ENCODE measurements at regions not wholly inside any gene's neighbourhood (a gene's known extent, or its start where the extent isn't known, plus 50 kb on each side); places are given as distances from the start of the nearest gene placed in this dataset.

GRCh38 chr5:92822183-92822582 lies 758.8 kb downstream of the NR2F1-AS1 start:
- ATAC-seq (no peak), DNase-seq (no peak)
- TF ChIP-seq, protein P1, sequence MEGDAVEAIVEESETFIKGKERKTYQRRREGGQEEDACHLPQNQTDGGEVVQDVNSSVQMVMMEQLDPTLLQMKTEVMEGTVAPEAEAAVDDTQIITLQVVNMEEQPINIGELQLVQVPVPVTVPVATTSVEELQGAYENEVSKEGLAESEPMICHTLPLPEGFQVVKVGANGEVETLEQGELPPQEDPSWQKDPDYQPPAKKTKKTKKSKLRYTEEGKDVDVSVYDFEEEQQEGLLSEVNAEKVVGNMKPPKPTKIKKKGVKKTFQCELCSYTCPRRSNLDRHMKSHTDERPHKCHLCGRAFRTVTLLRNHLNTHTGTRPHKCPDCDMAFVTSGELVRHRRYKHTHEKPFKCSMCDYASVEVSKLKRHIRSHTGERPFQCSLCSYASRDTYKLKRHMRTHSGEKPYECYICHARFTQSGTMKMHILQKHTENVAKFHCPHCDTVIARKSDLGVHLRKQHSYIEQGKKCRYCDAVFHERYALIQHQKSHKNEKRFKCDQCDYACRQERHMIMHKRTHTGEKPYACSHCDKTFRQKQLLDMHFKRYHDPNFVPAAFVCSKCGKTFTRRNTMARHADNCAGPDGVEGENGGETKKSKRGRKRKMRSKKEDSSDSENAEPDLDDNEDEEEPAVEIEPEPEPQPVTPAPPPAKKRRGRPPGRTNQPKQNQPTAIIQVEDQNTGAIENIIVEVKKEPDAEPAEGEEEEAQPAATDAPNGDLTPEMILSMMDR (IDR thresholded peaks at IDR 0.05) = no peak
- H3K27ac ChIP-seq = no peak overlapping the region
- H3K4me1 ChIP-seq = no peaks in the 10 kb centered on the region
- WGBS, 3 donors = 78 to 84% (median 81%) methylated on average over 9 of the region's 9 CpGs
- H3K27me3 ChIP-seq (ENCODE audit: insufficient read depth in 3 of 3, low read length in 2 of 3) = no peaks in the 10 kb centered on the region
- no peaks in the 10 kb centered on the region for H3K36me3 ChIP-seq (ENCODE audit: insufficient read depth in 1 of 2, low read depth in 1 of 2)
- no peaks in the 10 kb centered on the region for H3K9me3 ChIP-seq
- H3K4me3 ChIP-seq = no peak overlapping the region
- intact Hi-C loops (cut with DNase I) = no loop called here

DNA sequence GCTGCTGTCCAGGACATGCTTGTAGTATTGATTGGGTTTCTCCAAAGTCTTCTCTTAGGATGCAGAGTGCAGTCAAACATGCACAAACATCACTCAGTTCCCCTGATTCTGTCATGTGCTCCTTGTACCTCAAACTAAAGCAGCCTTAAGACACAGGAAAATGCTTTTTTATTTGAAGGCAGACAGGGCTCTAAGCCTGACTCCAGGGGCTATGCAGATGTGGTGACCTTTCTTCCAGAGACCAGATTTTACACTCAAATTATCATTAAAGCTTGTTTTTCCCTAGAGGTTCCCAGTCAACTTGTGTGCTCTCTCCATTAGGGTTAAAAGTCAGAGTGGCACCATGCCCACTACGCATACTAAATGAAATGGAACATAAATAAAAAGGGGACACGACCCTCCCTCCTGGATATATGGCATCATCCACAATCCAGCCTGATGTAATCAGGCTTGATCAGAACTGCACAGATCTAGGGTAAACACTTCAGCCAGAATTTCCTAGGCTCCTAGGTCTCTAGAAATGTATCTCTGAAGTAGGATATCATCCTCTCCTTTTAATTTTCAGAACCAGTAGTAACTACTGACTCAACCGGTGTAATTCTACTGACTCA lies 771.1 kb downstream of the NR2F1-AS1 start:
- intact Hi-C loops (cut with DNase I) = no loop called here
- no peaks in the 10 kb centered on the region for H3K36me3 ChIP-seq (ENCODE audit: insufficient read depth in 1 of 2, low read depth in 1 of 2)
- no peak overlapping the region for H3K27ac ChIP-seq
- ATAC-seq = no peak
- H3K27me3 ChIP-seq (ENCODE audit: insufficient read depth in 3 of 3, low read length in 2 of 3) = peaks cover 0 to 2% (median 0%) of the 10 kb centered on the region in 3 donors
- 57 to 58% (median 57%) methylated on average over 3 of the region's 3 CpGs for WGBS, 3 donors
- no peak for DNase-seq
- no peak overlapping the region for H3K4me3 ChIP-seq
- no peaks in the 10 kb centered on the region for H3K9me3 ChIP-seq
- no peaks in the 10 kb centered on the region for H3K4me1 ChIP-seq
- TF ChIP-seq, protein P1 (IDR thresholded peaks at IDR 0.05) = no peak

- no peaks in the 10 kb centered on the region for H3K9me3 ChIP-seq
- no peak overlapping the region for H3K27ac ChIP-seq
- TF ChIP-seq, protein P1 (IDR thresholded peaks at IDR 0.05) = no peak
- WGBS, 3 donors = 64 to 76% (median 65%) methylated on average over 1 of the region's 1 CpG
- no peak for DNase-seq
- no peaks in the 10 kb centered on the region for H3K4me1 ChIP-seq
- no peak overlapping the region for H3K4me3 ChIP-seq
- ATAC-seq = no peak
- intact Hi-C loops (cut with DNase I) = no loop called here
- no peaks in the 10 kb centered on the region for H3K36me3 ChIP-seq (ENCODE audit: insufficient read depth in 1 of 2, low read depth in 1 of 2)
- no peaks in the 10 kb centered on the region for H3K27me3 ChIP-seq (ENCODE audit: insufficient read depth in 3 of 3, low read length in 2 of 3)
Observed at GRCh38 chr5:92808474-92808873, 772.5 kb downstream of the NR2F1-AS1 start.

DNA sequence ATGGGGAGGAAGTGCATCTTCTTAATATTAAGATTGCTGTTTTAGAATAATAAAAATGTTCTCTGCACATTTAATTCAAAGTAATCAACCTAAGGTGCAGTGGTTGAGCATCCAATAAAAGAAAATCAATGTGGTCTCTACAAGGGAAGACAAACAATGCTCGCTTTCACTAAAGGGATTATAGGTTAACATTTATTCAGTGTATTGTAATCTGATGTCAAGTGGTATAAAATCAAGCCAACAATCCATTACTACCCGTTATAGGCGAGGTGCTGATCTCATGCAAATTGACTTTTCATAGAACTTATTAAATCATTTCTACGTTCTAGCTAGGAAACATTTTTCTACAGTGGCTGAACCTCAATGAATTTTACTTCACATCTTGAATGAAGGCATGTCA lies 773.9 kb downstream of the NR2F1-AS1 start:
- H3K4me1 ChIP-seq = no peaks in the 10 kb centered on the region
- no peak for ATAC-seq
- no peaks in the 10 kb centered on the region for H3K9me3 ChIP-seq
- TF ChIP-seq, protein P1 (IDR thresholded peaks at IDR 0.05) = no peak
- WGBS, 3 donors = 78 to 86% (median 82%) methylated on average over 4 of the region's 4 CpGs
- H3K4me3 ChIP-seq = no peak overlapping the region
- no peaks in the 10 kb centered on the region for H3K36me3 ChIP-seq (ENCODE audit: insufficient read depth in 1 of 2, low read depth in 1 of 2)
- no peak for DNase-seq
- H3K27ac ChIP-seq = no peak overlapping the region
- no peaks in the 10 kb centered on the region for H3K27me3 ChIP-seq (ENCODE audit: insufficient read depth in 3 of 3, low read length in 2 of 3)
- intact Hi-C loops (cut with DNase I) = no loop called here

DNA sequence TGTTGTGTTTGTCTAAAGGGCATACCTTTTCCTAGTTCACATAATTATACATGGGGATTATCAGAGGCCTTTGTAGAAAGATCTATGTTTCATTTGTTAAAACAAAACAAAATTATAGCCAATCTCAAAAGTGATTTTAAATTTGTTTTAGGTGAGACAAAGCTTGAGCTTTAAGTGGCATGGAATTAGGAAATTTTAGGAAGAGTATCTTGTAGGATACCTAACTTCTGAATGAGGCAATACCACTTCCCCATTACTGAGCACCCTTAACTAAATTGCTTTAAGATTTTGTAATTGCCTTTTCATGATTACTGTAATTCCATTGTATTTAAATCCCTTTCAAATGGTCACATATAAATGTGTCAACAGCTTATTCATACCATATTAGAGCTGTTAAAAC lies 775.6 kb downstream of the NR2F1-AS1 start:
- Histone ChIP-seq H3K4me1 (peaks cover 5% of the 10 kb centered on the region), H3K27me3 (ENCODE audit: insufficient read depth in 3 of 3, low read length in 2 of 3) (no peaks in the 10 kb centered on the region), H3K27ac (no peak overlapping the region), H3K4me3 (no peak overlapping the region), H3K9me3 (no peaks in the 10 kb centered on the region), H3K36me3 (ENCODE audit: insufficient read depth in 1 of 2, low read depth in 1 of 2) (no peaks in the 10 kb centered on the region)
- TF ChIP-seq, protein P1 (IDR thresholded peaks at IDR 0.05) = no peak
- intact Hi-C loops (cut with DNase I) = no loop called here
- DNase-seq (no peak), ATAC-seq (no peak)
